ENCODE measurements at regions not wholly inside any gene's neighbourhood (a gene's known extent, or its start where the extent isn't known, plus 50 kb on each side); places are given as distances from the start of the nearest gene placed in this dataset.
"Not testable (repeated sequence)": the region's sequence is repeated elsewhere in the genome, so short reads cannot be mapped to it uniquely, and the experiment has no call there.

GRCh38 chr6:164097551-164098398 is 683.3 kb downstream of the QKI start:
- DNase-seq: no peak

GRCh38 chr6:164097056-164097455 is 682.5 kb downstream of the QKI start:
- DNase-seq: no peak

GRCh38 chr6:164095056-164095455 is 680.5 kb downstream of the QKI start:
- DNase-seq: no peak

GRCh38 chr6:164087870-164088269 is 673.4 kb downstream of the QKI start:
- no peak for DNase-seq

GRCh38 chr6:164087211-164087610 is 672.7 kb downstream of the QKI start:
- no peak for DNase-seq

GRCh38 chr6:164086076-164086887 is 671.8 kb downstream of the QKI start:
- DNase-seq: no peak

- DNase-seq: no peak
Measured at GRCh38 chr6:164085091-164086075, 670.9 kb downstream of the QKI start.

GRCh38 chr6:164079275-164079600 is 664.7 kb downstream of the QKI start:
- no peak for DNase-seq

- DNase-seq: no peak
Measured at GRCh38 chr6:164078532-164079274, 664.2 kb downstream of the QKI start.

- DNase-seq: not testable (repeated sequence)
Measured at GRCh38 chr6:164076818-164077532, 662.5 kb downstream of the QKI start.

GRCh38 chr6:164075981-164076615 is 661.6 kb downstream of the QKI start:
- no peak for DNase-seq

- no peak for DNase-seq
Measured at GRCh38 chr6:164072240-164072666, 657.7 kb downstream of the QKI start.

- no peak for DNase-seq
Measured at GRCh38 chr6:164069350-164069990, 655.0 kb downstream of the QKI start.

GRCh38 chr6:164068527-164068926 is 654.0 kb downstream of the QKI start:
- DNase-seq: no peak

GRCh38 chr6:164066766-164067165 is 652.2 kb downstream of the QKI start:
- no peak for DNase-seq

- no peak for DNase-seq
Measured at GRCh38 chr6:164066335-164066734, 651.8 kb downstream of the QKI start.

GRCh38 chr6:164063346-164063745 is 648.8 kb downstream of the QKI start:
- DNase-seq: no peak

GRCh38 chr6:164062872-164063271 is 648.4 kb downstream of the QKI start:
- DNase-seq: no peak

- no peak for DNase-seq
Measured at GRCh38 chr6:164057876-164058275, 643.4 kb downstream of the QKI start.

- DNase-seq: no peak
Measured at GRCh38 chr6:164051427-164051826, 636.9 kb downstream of the QKI start.
